ENCODE measurements at regions not wholly inside any gene's neighbourhood (a gene's known extent, or its start where the extent isn't known, plus 50 kb on each side); places are given as distances from the start of the nearest gene placed in this dataset.
A peak's percentile ranks its signal among the peaks of the same experiment; 100 is the strongest.
"Not testable (repeated sequence)": the region's sequence is repeated elsewhere in the genome, so short reads cannot be mapped to it uniquely, and the experiment has no call there.

GRCh38 chr21:18832950-18833349 is 429.4 kb upstream of the TMPRSS15 start:
- POLR2A ChIA-PET, result no interaction called here
- CTCF ChIA-PET, result no interaction called here
- DNase-seq (ENCODE audit: extremely low spot score), result no peak
- TF ChIP-seq SUZ12 (IDR thresholded peaks at IDR 0.05) (no peak), BHLHE40 (IDR thresholded peaks at IDR 0.05; ENCODE audit: borderline replicate concordance) (no peak), NFRKB (IDR thresholded peaks at IDR 0.05) (no peak), FOXA1 (IDR thresholded peaks at IDR 0.05) (no peak), FOXM1 (IDR thresholded peaks at IDR 0.05; ENCODE audit: borderline replicate concordance) (no peak), FOXK2 (IDR thresholded peaks at IDR 0.05) (no peak)

GRCh38 chr21:18834121-18834520 is 430.5 kb upstream of the TMPRSS15 start:
- POLR2A ChIA-PET; DNase-seq (ENCODE audit: extremely low spot score); CTCF ChIA-PET: not testable (repeated sequence)

GRCh38 chr21:18840239-18840638 is 436.7 kb upstream of the TMPRSS15 start:
- ChIA-PET POLR2A (no interaction called here), CTCF (interaction anchor here (0.7 kb wide), 1 partner anchor 73 kb away, joined by 3 read pairs; no protein-coding TSS in a partner anchor)
- DNase-seq (ENCODE audit: extremely low spot score), result peak; percentile 12
- TF ChIP-seq FOXK2 (IDR thresholded peaks at IDR 0.05), result no peak
- no peak for TF ChIP-seq ZNF384 (IDR thresholded peaks at IDR 0.05)
- no peak for TF ChIP-seq PKNOX1 (IDR thresholded peaks at IDR 0.05)
- TF ChIP-seq HDGF (IDR thresholded peaks at IDR 0.05; ENCODE audit: borderline replicate concordance), result no peak
- no peak for TF ChIP-seq LEF1 (IDR thresholded peaks at IDR 0.05; ENCODE audit: borderline replicate concordance)
- TF ChIP-seq FOXA1 (IDR thresholded peaks at IDR 0.05), result no peak
- TF ChIP-seq FOXM1 (IDR thresholded peaks at IDR 0.05; ENCODE audit: borderline replicate concordance), result no peak
- no peak for TF ChIP-seq BHLHE40 (IDR thresholded peaks at IDR 0.05; ENCODE audit: borderline replicate concordance)
- TF ChIP-seq SP1 (IDR thresholded peaks at IDR 0.05), result no peak
- no peak for TF ChIP-seq NFRKB (IDR thresholded peaks at IDR 0.05)
- no peak for TF ChIP-seq ELF4 (IDR thresholded peaks at IDR 0.05)
- no peak for TF ChIP-seq TARDBP (IDR thresholded peaks at IDR 0.05)
- TF ChIP-seq L3MBTL2 (conservative IDR thresholded peaks at IDR 0.05), result no peak
- TF ChIP-seq SUZ12 (IDR thresholded peaks at IDR 0.05), result no peak
- TF ChIP-seq CTBP1 (IDR thresholded peaks at IDR 0.05; ENCODE audit: borderline replicate concordance), result no peak
- TF ChIP-seq ARNT (IDR thresholded peaks at IDR 0.05), result no peak

GRCh38 chr21:18857606-18858005 is 454.0 kb upstream of the TMPRSS15 start:
- DNase-seq (ENCODE audit: extremely low spot score); POLR2A ChIA-PET; CTCF ChIA-PET: not testable (repeated sequence)

- ChIA-PET POLR2A (no interaction called here), CTCF (no interaction called here)
- TF ChIP-seq HDGF (IDR thresholded peaks at IDR 0.05; ENCODE audit: borderline replicate concordance) (no peak), SUZ12 (IDR thresholded peaks at IDR 0.05) (no peak), PKNOX1 (IDR thresholded peaks at IDR 0.05) (no peak)
- DNase-seq (ENCODE audit: extremely low spot score), result no peak
Measured at GRCh38 chr21:18869104-18869503, 465.5 kb upstream of the TMPRSS15 start.

GRCh38 chr21:18877917-18878316 is 474.3 kb upstream of the TMPRSS15 start:
- TF ChIP-seq ARNT (IDR thresholded peaks at IDR 0.05), result no peak
- TF ChIP-seq PKNOX1 (IDR thresholded peaks at IDR 0.05), result no peak
- no peak for TF ChIP-seq FOXK2 (IDR thresholded peaks at IDR 0.05)
- no peak for TF ChIP-seq SP1 (IDR thresholded peaks at IDR 0.05)
- TF ChIP-seq ZNF384 (IDR thresholded peaks at IDR 0.05), result no peak
- TF ChIP-seq LEF1 (IDR thresholded peaks at IDR 0.05; ENCODE audit: borderline replicate concordance), result no peak
- no peak for TF ChIP-seq L3MBTL2 (conservative IDR thresholded peaks at IDR 0.05)
- no peak for DNase-seq (ENCODE audit: extremely low spot score)
- ChIA-PET POLR2A (no interaction called here), CTCF (no interaction called here)

GRCh38 chr21:18887922-18888602 is 484.5 kb upstream of the TMPRSS15 start:
- TF ChIP-seq NFRKB (IDR thresholded peaks at IDR 0.05) (no peak), HDGF (IDR thresholded peaks at IDR 0.05; ENCODE audit: borderline replicate concordance) (no peak), SUZ12 (IDR thresholded peaks at IDR 0.05) (no peak), FOXM1 (IDR thresholded peaks at IDR 0.05; ENCODE audit: borderline replicate concordance) (no peak)
- CTCF ChIA-PET, result no interaction called here
- no peak for DNase-seq (ENCODE audit: extremely low spot score)
- POLR2A ChIA-PET, result no interaction called here

- ChIA-PET CTCF (no interaction called here), POLR2A (no interaction called here)
- no peak for DNase-seq (ENCODE audit: extremely low spot score)
- TF ChIP-seq ZNF384 (IDR thresholded peaks at IDR 0.05), result no peak
- TF ChIP-seq SUZ12 (IDR thresholded peaks at IDR 0.05), result no peak
- no peak for TF ChIP-seq FOXM1 (IDR thresholded peaks at IDR 0.05; ENCODE audit: borderline replicate concordance)
- TF ChIP-seq SP1 (IDR thresholded peaks at IDR 0.05), result no peak
- TF ChIP-seq FOXA1 (IDR thresholded peaks at IDR 0.05), result no peak
- TF ChIP-seq FOXK2 (IDR thresholded peaks at IDR 0.05), result no peak
Measured at GRCh38 chr21:18893406-18893805, 489.8 kb upstream of the TMPRSS15 start.

Measured in HEK293T (cell line).